Brain microvascular endothelial cell (primary cell): ENCODE measurements at regions not wholly inside any gene's neighbourhood (a gene's known extent, or its start where the extent isn't known, plus 50 kb on each side); places are given as distances from the start of the nearest gene placed in this dataset.
"Not testable (repeated sequence)": the region's sequence is repeated elsewhere in the genome, so short reads cannot be mapped to it uniquely, and the experiment has no call there.

Experiments used
- DNase-seq: peaks from one replicate; pipeline ENCODE4 v3.0.0-alpha.2; 2020
- H3K27ac ChIP-seq: fragments of 250-450 bp; sonication (Bioruptor Pico); 2 replicates; pipeline ENCODE4 v1.5.1; 2020; ENCODE audit warnings: mild to moderate bottlenecking, moderate library complexity
- H3K27me3 ChIP-seq: fragments of 250-450 bp; sonication (Bioruptor Pico); replicated peaks from 2 replicates; pipeline ENCODE4 v1.5.1; 2020; ENCODE audit warnings: mild to moderate bottlenecking
- H3K36me3 ChIP-seq: fragments of 250-450 bp; sonication (Bioruptor Pico); replicated peaks from 2 replicates; pipeline ENCODE4 v1.5.1; 2020; ENCODE audit warnings: mild to moderate bottlenecking
- H3K4me3 ChIP-seq: 2 replicates; pipeline ENCODE4 v1.5.1; 2011; ENCODE audit warnings: low read depth, mild to moderate bottlenecking, control low read depth, low read length, moderate library complexity
- CTCF ChIP-seq: IDR thresholded peaks from 2 replicates; pipeline ENCODE4 v1.5.1; 2011; ENCODE audit warnings: low read depth, mild to moderate bottlenecking, moderate library complexity, low read length, control low read depth, inconsistent platforms; ENCODE audit errors: missing control alignments
- in situ Hi-C: cut with HindIII; loops from 2 replicates; pipeline ENCODE4 v1.10.0; 2017; ENCODE audit warnings: low sequenced_read_pairs, low pct_ligation_motif_present

GRCh38 chr13:66237411-66238062 lies 992.6 kb downstream of the PCDH9 start:
- in situ Hi-C loops, result no loop called here
- TF ChIP-seq CTCF, result no peak
- Histone ChIP-seq H3K36me3 (no peaks in the 10 kb centered on the region), H3K4me3 (no peak overlapping the region), H3K27ac (no peak overlapping the region), H3K27me3 (no peaks in the 10 kb centered on the region)
- DNase-seq, result no peak

- no peak for TF ChIP-seq CTCF
- H3K36me3 ChIP-seq, result no peaks in the 10 kb centered on the region
- no peaks in the 10 kb centered on the region for H3K27me3 ChIP-seq
- no peak for DNase-seq
- H3K27ac ChIP-seq, result no peak overlapping the region
- no peak overlapping the region for H3K4me3 ChIP-seq
- in situ Hi-C loops, result no loop called here
Measured at GRCh38 chr13:66234159-66234558, 996.0 kb downstream of the PCDH9 start.

GRCh38 chr13:66231958-66232357 lies 998.2 kb downstream of the PCDH9 start:
- DNase-seq, H3K36me3 ChIP-seq, H3K4me3 ChIP-seq, in situ Hi-C loops, H3K27ac ChIP-seq, H3K27me3 ChIP-seq: not testable (repeated sequence)

- H3K4me3 ChIP-seq, result no peak overlapping the region
Measured at GRCh38 chr13:66225072-66225471, 1005.1 kb downstream of the PCDH9 start.

GRCh38 chr13:66224663-66225062 lies 1005.5 kb downstream of the PCDH9 start:
- Histone ChIP-seq H3K4me3 (no peak overlapping the region), H3K36me3 (no peaks in the 10 kb centered on the region), H3K27me3 (no peaks in the 10 kb centered on the region), H3K27ac (no peak overlapping the region)
- DNase-seq, result no peak
- TF ChIP-seq CTCF, result no peak
- in situ Hi-C loops, result no loop called here

More at GRCh38 chr13:66225072-66225471, 1005.1 kb downstream of the PCDH9 start:
- in situ Hi-C loops, result no loop called here
- H3K27me3 ChIP-seq, result no peaks in the 10 kb centered on the region
- no peak for DNase-seq
- no peaks in the 10 kb centered on the region for H3K36me3 ChIP-seq
- no peak overlapping the region for H3K27ac ChIP-seq
- TF ChIP-seq CTCF, result no peak

- H3K27me3 ChIP-seq, result no peaks in the 10 kb centered on the region
- no peak overlapping the region for H3K4me3 ChIP-seq
- H3K36me3 ChIP-seq, result no peaks in the 10 kb centered on the region
- in situ Hi-C loops, result no loop called here
- H3K27ac ChIP-seq, result no peak overlapping the region
- DNase-seq, result no peak
- no peak for TF ChIP-seq CTCF
Measured at GRCh38 chr13:66222926-66223325, 1007.2 kb downstream of the PCDH9 start.
